ENCODE measurements at regions not wholly inside any gene's neighbourhood (a gene's known extent, or its start where the extent isn't known, plus 50 kb on each side); places are given as distances from the start of the nearest gene placed in this dataset.

GRCh38 chrX:3780564-3780963 lies 67.1 kb upstream of the PRKX start:
- no peaks in the 10 kb centered on the region for H3K36me3 Mint-ChIP-seq (ENCODE audit: low read depth, unreplicated experiment)
- H3K79me2 ChIP-seq (ENCODE audit: insufficient read depth, low read length), result no peaks in the 10 kb centered on the region
- no peak overlapping the region for H3K27ac Mint-ChIP-seq (ENCODE audit: unreplicated experiment)
- no peaks in the 10 kb centered on the region for H3K9me3 ChIP-seq (ENCODE audit: insufficient read depth, low read depth, low read length)
- no peak overlapping the region for H3K4me2 ChIP-seq (ENCODE audit: low read length)
- H3K4me3 ChIP-seq (ENCODE audit: insufficient read depth, low read depth, low read length), result no peak overlapping the region
- no peaks in the 10 kb centered on the region for H3K27me3 ChIP-seq (ENCODE audit: insufficient read depth, low read length)
- FAIRE-seq, result peak; percentile 23
- H3K9ac ChIP-seq (ENCODE audit: low read length), result no peak overlapping the region
- H3K9me3 Mint-ChIP-seq (ENCODE audit: unreplicated experiment), result no peaks in the 10 kb centered on the region
- no peak overlapping the region for H3K4me3 Mint-ChIP-seq (ENCODE audit: unreplicated experiment)
- DNase-seq (ENCODE audit: low read depth), result no peak
- no peaks in the 10 kb centered on the region for H3K4me1 Mint-ChIP-seq (ENCODE audit: low read depth, unreplicated experiment)
- no peaks in the 10 kb centered on the region for H3K36me3 ChIP-seq (ENCODE audit: insufficient read depth, low read length)
- peaks cover 2% of the 10 kb centered on the region for H3K27me3 Mint-ChIP-seq (ENCODE audit: low read depth, unreplicated experiment)
- no peak overlapping the region for H2AFZ ChIP-seq (ENCODE audit: low read depth, low read length)
- H3K4me1 ChIP-seq (ENCODE audit: insufficient read depth, low read length), result no peaks in the 10 kb centered on the region
- TF ChIP-seq CTCF (IDR thresholded peaks at IDR 0.05; ENCODE audit: insufficient read depth, low read depth, low read length) (no peak), EZH2 (IDR thresholded peaks at IDR 0.05; ENCODE audit: insufficient read depth, low read length) (no peak)
- H3K27ac ChIP-seq (ENCODE audit: low read depth, low read length), result no peak overlapping the region
- H4K20me1 ChIP-seq (ENCODE audit: insufficient read depth, low read length), result no peaks in the 10 kb centered on the region

DNA sequence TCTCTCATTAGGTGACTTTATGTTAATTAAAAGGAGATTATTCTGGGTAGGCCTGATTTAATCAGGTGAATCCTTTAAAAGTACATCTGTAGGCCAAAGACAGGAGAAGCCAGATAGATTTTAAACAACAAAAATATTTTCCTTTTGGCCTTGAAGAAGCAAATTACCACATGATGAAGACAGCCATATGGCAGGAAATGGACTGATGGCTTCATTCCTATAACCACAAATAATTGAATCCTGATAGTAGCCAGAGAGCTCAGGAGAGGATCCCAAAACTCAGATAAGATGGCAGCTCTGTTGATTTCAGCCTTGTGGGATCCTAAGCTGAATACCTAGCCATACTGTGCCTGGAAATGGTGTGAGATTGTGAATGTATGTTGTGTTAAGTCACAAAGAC lies 66.1 kb upstream of the PRKX start:
- Histone ChIP-seq H4K20me1 (ENCODE audit: insufficient read depth, low read length) (no peaks in the 10 kb centered on the region), H2AFZ (ENCODE audit: low read depth, low read length) (no peak overlapping the region), H3K4me3 (ENCODE audit: insufficient read depth, low read depth, low read length) (no peak overlapping the region), H3K4me2 (ENCODE audit: low read length) (no peak overlapping the region), H3K36me3 (ENCODE audit: insufficient read depth, low read length) (no peaks in the 10 kb centered on the region), H3K9ac (ENCODE audit: low read length) (no peak overlapping the region), H3K4me1 (ENCODE audit: insufficient read depth, low read length) (no peaks in the 10 kb centered on the region), H3K27me3 (ENCODE audit: insufficient read depth, low read length) (no peaks in the 10 kb centered on the region), H3K9me3 (ENCODE audit: insufficient read depth, low read depth, low read length) (no peaks in the 10 kb centered on the region), H3K27ac (ENCODE audit: low read depth, low read length) (no peak overlapping the region), H3K79me2 (ENCODE audit: insufficient read depth, low read length) (no peaks in the 10 kb centered on the region)
- H3K4me1 Mint-ChIP-seq (ENCODE audit: low read depth, unreplicated experiment), result no peaks in the 10 kb centered on the region
- H3K36me3 Mint-ChIP-seq (ENCODE audit: low read depth, unreplicated experiment), result no peaks in the 10 kb centered on the region
- no peak for TF ChIP-seq EZH2 (IDR thresholded peaks at IDR 0.05; ENCODE audit: insufficient read depth, low read length)
- TF ChIP-seq CTCF (IDR thresholded peaks at IDR 0.05; ENCODE audit: insufficient read depth, low read depth, low read length), result no peak
- no peak overlapping the region for H3K4me3 Mint-ChIP-seq (ENCODE audit: unreplicated experiment)
- FAIRE-seq (no peak), DNase-seq (ENCODE audit: low read depth) (no peak)
- no peaks in the 10 kb centered on the region for H3K9me3 Mint-ChIP-seq (ENCODE audit: unreplicated experiment)
- no peak overlapping the region for H3K27ac Mint-ChIP-seq (ENCODE audit: unreplicated experiment)
- H3K27me3 Mint-ChIP-seq (ENCODE audit: low read depth, unreplicated experiment), result peaks cover 2% of the 10 kb centered on the region

GRCh38 chrX:3777416-3777815 lies 64.0 kb upstream of the PRKX start:
- H3K4me3 ChIP-seq (ENCODE audit: insufficient read depth, low read depth, low read length), result no peak overlapping the region
- no peaks in the 10 kb centered on the region for H3K9me3 ChIP-seq (ENCODE audit: insufficient read depth, low read depth, low read length)
- no peaks in the 10 kb centered on the region for H3K79me2 ChIP-seq (ENCODE audit: insufficient read depth, low read length)
- H2AFZ ChIP-seq (ENCODE audit: low read depth, low read length), result no peak overlapping the region
- no peak overlapping the region for H3K4me3 Mint-ChIP-seq (ENCODE audit: unreplicated experiment)
- no peaks in the 10 kb centered on the region for H3K4me1 ChIP-seq (ENCODE audit: insufficient read depth, low read length)
- H3K9me3 Mint-ChIP-seq (ENCODE audit: unreplicated experiment), result no peaks in the 10 kb centered on the region
- H3K27me3 ChIP-seq (ENCODE audit: insufficient read depth, low read length), result no peaks in the 10 kb centered on the region
- peaks cover 5% of the 10 kb centered on the region for H3K27me3 Mint-ChIP-seq (ENCODE audit: low read depth, unreplicated experiment)
- FAIRE-seq, result no peak
- no peak overlapping the region for H3K27ac ChIP-seq (ENCODE audit: low read depth, low read length)
- no peak overlapping the region for H3K9ac ChIP-seq (ENCODE audit: low read length)
- no peaks in the 10 kb centered on the region for H4K20me1 ChIP-seq (ENCODE audit: insufficient read depth, low read length)
- H3K36me3 Mint-ChIP-seq (ENCODE audit: low read depth, unreplicated experiment), result no peaks in the 10 kb centered on the region
- no peaks in the 10 kb centered on the region for H3K36me3 ChIP-seq (ENCODE audit: insufficient read depth, low read length)
- no peaks in the 10 kb centered on the region for H3K4me1 Mint-ChIP-seq (ENCODE audit: low read depth, unreplicated experiment)
- no peak for DNase-seq (ENCODE audit: low read depth)
- H3K27ac Mint-ChIP-seq (ENCODE audit: unreplicated experiment), result no peak overlapping the region
- TF ChIP-seq CTCF (IDR thresholded peaks at IDR 0.05; ENCODE audit: insufficient read depth, low read depth, low read length) (no peak), EZH2 (IDR thresholded peaks at IDR 0.05; ENCODE audit: insufficient read depth, low read length) (no peak)
- H3K4me2 ChIP-seq (ENCODE audit: low read length), result no peak overlapping the region

All from astrocyte (in vitro differentiated cells and primary cell).